ENCODE measurements at regions not wholly inside any gene's neighbourhood (a gene's known extent, or its start where the extent isn't known, plus 50 kb on each side); places are given as distances from the start of the nearest gene placed in this dataset.

- CTCF ChIA-PET, result no interaction called here
- POLR2A ChIA-PET, result no interaction called here
- TF ChIP-seq SP1 (IDR thresholded peaks at IDR 0.05), result no peak
- TF ChIP-seq FOXM1 (IDR thresholded peaks at IDR 0.05; ENCODE audit: borderline replicate concordance), result no peak
- no peak for TF ChIP-seq BHLHE40 (IDR thresholded peaks at IDR 0.05; ENCODE audit: borderline replicate concordance)
- no peak for DNase-seq (ENCODE audit: extremely low spot score)
Observed at GRCh38 chr4:81650606-81651242, 179.0 kb upstream of the RASGEF1B start.

GRCh38 chr4:81648576-81649275 is 177.0 kb upstream of the RASGEF1B start:
- no peak for TF ChIP-seq BHLHE40 (IDR thresholded peaks at IDR 0.05; ENCODE audit: borderline replicate concordance)
- no peak for TF ChIP-seq SUZ12 (IDR thresholded peaks at IDR 0.05)
- no peak for TF ChIP-seq NFRKB (IDR thresholded peaks at IDR 0.05)
- no peak for TF ChIP-seq TARDBP (IDR thresholded peaks at IDR 0.05)
- no peak for TF ChIP-seq ELF4 (IDR thresholded peaks at IDR 0.05)
- TF ChIP-seq HDGF (IDR thresholded peaks at IDR 0.05; ENCODE audit: borderline replicate concordance), result no peak
- TF ChIP-seq FOXK2 (IDR thresholded peaks at IDR 0.05), result no peak
- no peak for TF ChIP-seq FOXA1 (IDR thresholded peaks at IDR 0.05)
- TF ChIP-seq PKNOX1 (IDR thresholded peaks at IDR 0.05), result no peak
- no peak for TF ChIP-seq LEF1 (IDR thresholded peaks at IDR 0.05; ENCODE audit: borderline replicate concordance)
- TF ChIP-seq SP1 (IDR thresholded peaks at IDR 0.05), result no peak
- no peak for TF ChIP-seq L3MBTL2 (conservative IDR thresholded peaks at IDR 0.05)
- TF ChIP-seq ZNF384 (IDR thresholded peaks at IDR 0.05), result no peak
- no peak for TF ChIP-seq ARNT (IDR thresholded peaks at IDR 0.05)
- TF ChIP-seq CTBP1 (IDR thresholded peaks at IDR 0.05; ENCODE audit: borderline replicate concordance), result no peak
- TF ChIP-seq FOXM1 (IDR thresholded peaks at IDR 0.05; ENCODE audit: borderline replicate concordance), result no peak
- DNase-seq (ENCODE audit: extremely low spot score), result no peak
- POLR2A ChIA-PET, result no interaction called here
- CTCF ChIA-PET, result no interaction called here

- ChIA-PET CTCF (no interaction called here), POLR2A (no interaction called here)
- DNase-seq (ENCODE audit: extremely low spot score), result no peak
- no peak for TF ChIP-seq ARNT (IDR thresholded peaks at IDR 0.05)
- TF ChIP-seq FOXK2 (IDR thresholded peaks at IDR 0.05), result no peak
- TF ChIP-seq LEF1 (IDR thresholded peaks at IDR 0.05; ENCODE audit: borderline replicate concordance), result no peak
- TF ChIP-seq SP1 (IDR thresholded peaks at IDR 0.05), result no peak
Observed at GRCh38 chr4:81647388-81647787, 175.7 kb upstream of the RASGEF1B start.

DNA sequence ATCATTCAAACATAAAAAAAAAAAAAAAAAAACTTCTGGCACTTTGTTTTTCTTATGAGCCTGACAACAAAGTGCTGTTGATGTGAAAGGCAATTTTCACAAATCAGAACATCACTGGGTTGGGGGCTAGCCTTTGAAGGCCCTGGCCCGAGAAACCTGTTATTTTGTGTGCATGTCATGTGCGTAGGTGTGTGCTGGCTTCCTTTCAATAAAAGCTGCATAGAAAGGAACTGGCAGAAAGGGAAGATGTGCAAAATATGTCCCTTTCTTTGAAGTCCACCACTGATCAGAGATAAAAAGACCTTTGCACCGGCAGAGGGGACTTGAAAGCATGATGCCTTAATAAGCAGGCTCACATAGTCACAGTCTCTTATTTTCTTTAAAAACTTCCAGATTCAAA is 170.8 kb upstream of the RASGEF1B start:
- CTCF ChIA-PET, result no interaction called here
- DNase-seq (ENCODE audit: extremely low spot score), result no peak
- POLR2A ChIA-PET, result no interaction called here
- TF ChIP-seq LEF1 (IDR thresholded peaks at IDR 0.05; ENCODE audit: borderline replicate concordance), result no peak
- no peak for TF ChIP-seq NFRKB (IDR thresholded peaks at IDR 0.05)
- TF ChIP-seq BHLHE40 (IDR thresholded peaks at IDR 0.05; ENCODE audit: borderline replicate concordance), result no peak
- no peak for TF ChIP-seq PKNOX1 (IDR thresholded peaks at IDR 0.05)
- TF ChIP-seq SP1 (IDR thresholded peaks at IDR 0.05), result no peak
- TF ChIP-seq L3MBTL2 (conservative IDR thresholded peaks at IDR 0.05), result no peak

DNA sequence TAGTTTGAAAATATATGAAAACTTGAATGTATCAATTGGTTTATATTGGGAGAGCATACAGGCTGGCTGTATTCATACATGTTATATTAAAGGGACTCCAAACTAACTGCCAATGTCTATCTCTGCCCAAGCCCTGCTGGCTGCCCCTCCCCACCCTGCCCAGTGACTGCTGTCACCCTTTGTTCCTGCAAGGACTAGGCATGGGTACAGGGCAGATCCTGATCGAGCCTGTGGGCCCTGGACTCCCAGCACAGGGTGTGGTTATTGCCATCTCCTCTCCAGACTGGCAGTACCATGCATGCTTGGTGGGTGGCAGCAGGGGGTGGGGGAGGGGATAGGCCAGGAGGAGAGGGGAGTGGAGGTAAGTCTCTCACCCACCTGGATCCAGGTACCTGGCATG is 167.5 kb upstream of the RASGEF1B start:
- ChIA-PET CTCF (no interaction called here), POLR2A (no interaction called here)
- no peak for DNase-seq (ENCODE audit: extremely low spot score)
- TF ChIP-seq ELF4 (IDR thresholded peaks at IDR 0.05) (no peak), NFRKB (IDR thresholded peaks at IDR 0.05) (no peak), ARNT (IDR thresholded peaks at IDR 0.05) (no peak), SUZ12 (IDR thresholded peaks at IDR 0.05) (no peak), SP1 (IDR thresholded peaks at IDR 0.05) (no peak), HDGF (IDR thresholded peaks at IDR 0.05; ENCODE audit: borderline replicate concordance) (no peak), L3MBTL2 (conservative IDR thresholded peaks at IDR 0.05) (no peak), FOXM1 (IDR thresholded peaks at IDR 0.05; ENCODE audit: borderline replicate concordance) (no peak), BHLHE40 (IDR thresholded peaks at IDR 0.05; ENCODE audit: borderline replicate concordance) (no peak)

DNA sequence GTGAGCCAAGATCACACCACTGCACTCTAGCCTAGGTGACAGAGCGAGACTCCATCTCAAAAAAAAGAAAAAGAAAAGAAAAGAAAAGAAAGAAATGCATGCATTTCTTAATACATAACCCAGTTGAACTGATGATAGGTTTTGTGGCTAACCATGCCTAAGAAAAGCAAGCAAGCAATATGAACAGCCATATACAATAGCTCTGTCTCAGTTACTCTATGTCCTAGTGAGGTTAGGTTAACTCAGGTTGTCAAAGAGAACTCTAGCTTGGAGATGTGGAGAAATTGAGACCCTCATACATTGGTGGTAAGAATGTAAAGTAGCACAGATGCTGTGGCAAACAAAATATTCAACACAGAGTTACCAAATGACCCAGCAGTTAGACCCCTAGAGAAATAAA is 167.0 kb upstream of the RASGEF1B start:
- DNase-seq (ENCODE audit: extremely low spot score), result no peak
- ChIA-PET CTCF (no interaction called here), POLR2A (no interaction called here)
- no peak for TF ChIP-seq ARNT (IDR thresholded peaks at IDR 0.05)
- TF ChIP-seq HDGF (IDR thresholded peaks at IDR 0.05; ENCODE audit: borderline replicate concordance), result no peak
- TF ChIP-seq LEF1 (IDR thresholded peaks at IDR 0.05; ENCODE audit: borderline replicate concordance), result no peak
- TF ChIP-seq ZNF384 (IDR thresholded peaks at IDR 0.05), result no peak
- TF ChIP-seq FOXA1 (IDR thresholded peaks at IDR 0.05), result no peak
- no peak for TF ChIP-seq ELF4 (IDR thresholded peaks at IDR 0.05)
- no peak for TF ChIP-seq PKNOX1 (IDR thresholded peaks at IDR 0.05)
- no peak for TF ChIP-seq L3MBTL2 (conservative IDR thresholded peaks at IDR 0.05)
- TF ChIP-seq CTBP1 (IDR thresholded peaks at IDR 0.05; ENCODE audit: borderline replicate concordance), result no peak
- TF ChIP-seq SP1 (IDR thresholded peaks at IDR 0.05), result no peak
- no peak for TF ChIP-seq FOXM1 (IDR thresholded peaks at IDR 0.05; ENCODE audit: borderline replicate concordance)
- TF ChIP-seq SUZ12 (IDR thresholded peaks at IDR 0.05), result no peak
- TF ChIP-seq BHLHE40 (IDR thresholded peaks at IDR 0.05; ENCODE audit: borderline replicate concordance), result no peak
- TF ChIP-seq TARDBP (IDR thresholded peaks at IDR 0.05), result no peak
- TF ChIP-seq NFRKB (IDR thresholded peaks at IDR 0.05), result no peak

Measured in HEK293T (cell line).